Astrocyte of the cerebellum (primary cell): ENCODE measurements at regions not wholly inside any gene's neighbourhood (a gene's known extent, or its start where the extent isn't known, plus 50 kb on each side); places are given as distances from the start of the nearest gene placed in this dataset.
"Not testable (repeated sequence)": the region's sequence is repeated elsewhere in the genome, so short reads cannot be mapped to it uniquely, and the experiment has no call there.

Experiments
- DNase-seq: peaks from one replicate; pipeline ENCODE4 v3.0.0-alpha.2; 2011; ENCODE audit warnings: low read depth
- H3K4me3 ChIP-seq: 2 replicates; pipeline ENCODE4 v1.5.1; 2011; ENCODE audit warnings: mild to moderate bottlenecking, low read depth, low read length, moderate library complexity
- in situ Hi-C: cut with HindIII; loops from 2 replicates; pipeline ENCODE4 v1.10.0; 2017; ENCODE audit warnings: low sequenced_read_pairs
- TF ChIP-seq, protein P1 (sequence below): IDR thresholded peaks from 2 replicates; pipeline ENCODE4 v1.5.1; 2012; ENCODE audit warnings: low read length, low read depth, moderate library complexity, mild to moderate bottlenecking; ENCODE audit errors: missing control alignments

DNA sequence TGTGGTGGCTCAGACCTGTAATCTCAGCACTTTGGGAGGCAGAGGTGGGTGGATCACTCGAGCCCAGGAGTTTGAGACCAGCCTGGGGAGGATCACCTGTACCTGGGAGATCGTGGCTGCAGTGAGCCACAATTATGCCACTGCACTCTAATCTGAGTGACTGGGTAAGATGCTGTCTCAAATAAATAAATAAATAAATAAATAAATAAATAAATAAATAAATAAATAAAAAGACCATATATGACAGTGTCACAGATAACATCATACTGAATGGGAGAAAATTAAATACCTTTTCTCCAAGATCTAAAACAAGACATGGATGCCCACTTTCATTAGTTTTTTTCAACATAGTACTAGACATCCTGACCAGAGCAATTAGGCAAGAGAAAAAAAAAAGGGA, 182.8 kb downstream of the FAM47A start:
- H3K4me3 ChIP-seq: no peak overlapping the region
- no peak for DNase-seq
- TF ChIP-seq, protein P1, sequence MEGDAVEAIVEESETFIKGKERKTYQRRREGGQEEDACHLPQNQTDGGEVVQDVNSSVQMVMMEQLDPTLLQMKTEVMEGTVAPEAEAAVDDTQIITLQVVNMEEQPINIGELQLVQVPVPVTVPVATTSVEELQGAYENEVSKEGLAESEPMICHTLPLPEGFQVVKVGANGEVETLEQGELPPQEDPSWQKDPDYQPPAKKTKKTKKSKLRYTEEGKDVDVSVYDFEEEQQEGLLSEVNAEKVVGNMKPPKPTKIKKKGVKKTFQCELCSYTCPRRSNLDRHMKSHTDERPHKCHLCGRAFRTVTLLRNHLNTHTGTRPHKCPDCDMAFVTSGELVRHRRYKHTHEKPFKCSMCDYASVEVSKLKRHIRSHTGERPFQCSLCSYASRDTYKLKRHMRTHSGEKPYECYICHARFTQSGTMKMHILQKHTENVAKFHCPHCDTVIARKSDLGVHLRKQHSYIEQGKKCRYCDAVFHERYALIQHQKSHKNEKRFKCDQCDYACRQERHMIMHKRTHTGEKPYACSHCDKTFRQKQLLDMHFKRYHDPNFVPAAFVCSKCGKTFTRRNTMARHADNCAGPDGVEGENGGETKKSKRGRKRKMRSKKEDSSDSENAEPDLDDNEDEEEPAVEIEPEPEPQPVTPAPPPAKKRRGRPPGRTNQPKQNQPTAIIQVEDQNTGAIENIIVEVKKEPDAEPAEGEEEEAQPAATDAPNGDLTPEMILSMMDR: no peak
- in situ Hi-C loops: no loop called here

DNA sequence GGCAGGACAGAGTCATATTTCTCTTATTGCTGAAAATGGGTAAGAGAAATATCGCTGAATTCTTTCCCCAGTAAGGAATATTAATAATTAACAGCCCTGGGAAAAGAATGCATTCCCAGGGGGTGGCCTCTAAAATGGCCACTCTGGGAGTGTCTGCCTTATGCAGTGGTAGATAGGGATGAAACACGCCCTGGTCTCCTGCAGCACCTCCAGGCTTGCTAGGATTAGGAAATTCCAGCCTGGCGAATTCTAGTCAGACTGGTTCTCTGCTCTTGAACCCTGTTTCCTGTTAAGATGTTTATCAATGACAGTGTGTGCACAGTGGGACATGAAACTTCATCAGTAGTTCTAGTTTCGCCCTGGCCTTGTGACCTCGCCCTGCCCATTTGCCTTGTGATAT, 205.9 kb downstream of the FAM47A start:
- H3K4me3 ChIP-seq, DNase-seq, in situ Hi-C loops: not testable (repeated sequence)

DNA sequence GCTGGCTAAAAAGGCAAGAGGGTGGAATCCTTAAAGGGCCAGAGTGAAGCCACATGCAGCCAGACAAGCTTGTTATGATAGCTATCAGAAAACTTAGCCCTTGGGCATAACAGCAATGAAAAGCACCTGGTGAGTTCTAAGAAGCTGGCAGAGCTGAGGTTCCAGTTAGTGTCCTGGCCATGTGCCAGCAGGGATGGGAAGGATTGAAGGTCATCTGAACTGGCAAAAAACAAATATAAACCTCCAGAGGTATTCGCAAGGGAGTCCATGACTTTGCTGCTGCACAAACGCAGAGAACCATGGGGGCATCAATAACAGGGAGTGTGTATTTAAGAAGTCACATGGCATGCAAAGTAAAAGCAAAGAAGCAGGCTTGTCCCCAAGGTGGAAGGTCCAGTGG, 208.9 kb downstream of the FAM47A start:
- H3K4me3 ChIP-seq: no peak overlapping the region
- in situ Hi-C loops: no loop called here
- no peak for DNase-seq
- TF ChIP-seq, protein P1: no peak

DNA sequence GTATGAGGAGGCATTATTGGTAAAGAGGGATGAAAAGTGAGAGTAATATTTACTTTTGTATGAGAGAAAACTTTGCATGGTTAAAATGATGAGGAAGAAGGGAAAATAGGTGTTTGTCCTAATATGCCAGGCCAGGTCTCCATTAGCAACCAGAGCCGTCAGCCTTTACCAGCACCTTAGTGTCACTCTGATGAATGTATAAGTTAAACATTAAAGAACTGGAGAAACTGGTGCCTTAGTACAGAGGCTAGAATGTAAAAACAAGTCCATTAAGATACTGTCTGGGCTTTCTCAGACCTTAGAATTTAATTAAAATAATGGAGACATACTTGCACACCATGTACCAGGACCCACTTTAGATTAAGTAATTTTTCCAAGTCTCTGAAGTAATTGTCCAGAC, 222.3 kb downstream of the FAM47A start:
- in situ Hi-C loops: no loop called here

DNA sequence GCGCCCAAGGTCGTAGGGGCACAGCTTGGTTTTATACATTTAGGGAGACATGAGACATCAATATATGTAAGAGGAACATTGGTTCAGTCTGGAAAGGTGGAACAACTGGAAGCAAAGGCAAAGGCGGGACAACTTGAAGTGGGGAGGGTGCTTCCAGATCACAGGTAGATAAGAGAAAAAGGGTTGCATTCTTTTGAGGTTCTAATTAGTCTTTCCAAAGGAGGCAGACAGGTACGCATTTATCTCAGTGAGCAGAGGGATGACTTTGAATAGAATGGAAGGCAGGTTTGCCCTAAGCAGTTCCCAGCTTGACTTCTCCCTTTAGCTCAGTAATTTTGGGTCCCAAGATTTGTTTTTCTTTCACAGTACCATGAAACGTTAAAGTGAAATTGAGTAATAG, 223.2 kb downstream of the FAM47A start:
- DNase-seq: no peak

More for the DNA sequence above, 222.3 kb downstream of the FAM47A start:
- no peak for DNase-seq
- TF ChIP-seq, protein P1: no peak
- H3K4me3 ChIP-seq: no peak overlapping the region

DNA sequence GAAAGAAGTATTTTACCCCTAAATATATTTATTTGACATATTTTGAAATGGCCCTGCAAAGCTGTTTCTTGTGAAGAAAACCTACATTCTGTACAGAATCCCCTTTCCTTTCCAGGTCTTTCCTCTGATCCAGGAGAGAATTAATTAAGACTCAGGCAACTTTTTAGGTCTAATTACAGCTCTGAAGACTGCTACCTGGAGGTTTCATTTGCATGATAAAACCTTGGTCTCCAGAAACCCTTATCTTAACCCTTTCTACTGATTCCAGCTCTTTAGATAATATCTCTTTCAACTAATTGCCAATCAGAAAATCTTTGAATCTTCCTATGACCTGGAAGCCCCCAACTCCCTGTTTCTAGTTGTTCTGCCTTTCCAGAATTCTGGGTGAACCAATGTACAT, 224.0 kb downstream of the FAM47A start:
- H3K4me3 ChIP-seq: no peak overlapping the region
- DNase-seq: no peak
- in situ Hi-C loops: no loop called here
- TF ChIP-seq, protein P1: no peak

More for the DNA sequence above, 223.2 kb downstream of the FAM47A start:
- in situ Hi-C loops: no loop called here
- TF ChIP-seq, protein P1: no peak
- H3K4me3 ChIP-seq: no peak overlapping the region

DNA sequence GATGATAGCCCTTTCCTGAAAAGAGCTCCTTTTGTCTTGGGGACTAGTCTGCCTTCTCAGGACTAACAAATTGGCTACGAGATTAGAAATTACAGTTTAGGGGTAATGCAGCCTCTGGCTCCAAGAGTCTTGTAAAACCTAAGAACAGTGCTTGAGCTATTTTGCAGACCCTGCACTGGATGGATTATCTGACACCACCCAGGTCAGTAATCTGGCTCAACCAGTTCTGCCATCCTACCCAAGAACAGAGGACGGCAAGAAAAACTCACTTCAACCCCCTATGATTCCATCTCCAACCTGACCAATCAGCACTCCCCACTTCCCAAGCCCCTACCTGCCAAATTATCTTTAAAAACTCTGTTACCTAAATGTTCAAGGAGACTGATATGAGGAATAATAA, 225.1 kb downstream of the FAM47A start:
- no peak overlapping the region for H3K4me3 ChIP-seq
- in situ Hi-C loops: no loop called here
- TF ChIP-seq, protein P1: no peak
- DNase-seq: no peak
